Erythroblast (primary cell): ENCODE measurements at regions not wholly inside any gene's neighbourhood (a gene's known extent, or its start where the extent isn't known, plus 50 kb on each side); places are given as distances from the start of the nearest gene placed in this dataset.

Source experiments
- DNase-seq, 2 experiments: peaks; one replicate each; lab custom pipeline; 2025; lab: John Stamatoyannopoulos, UW
- GATA1 ChIP-seq: IDR thresholded peaks from 2 replicates; pipeline ENCODE4 v1.6.1; 2011; ENCODE audit warnings: low read depth, mild to moderate bottlenecking, control low read depth, low read length, moderate library complexity
- POLR2A ChIP-seq: IDR thresholded peaks from 2 replicates; pipeline ENCODE4 v1.6.1; 2011; ENCODE audit warnings: mild to moderate bottlenecking, low read length

DNA sequence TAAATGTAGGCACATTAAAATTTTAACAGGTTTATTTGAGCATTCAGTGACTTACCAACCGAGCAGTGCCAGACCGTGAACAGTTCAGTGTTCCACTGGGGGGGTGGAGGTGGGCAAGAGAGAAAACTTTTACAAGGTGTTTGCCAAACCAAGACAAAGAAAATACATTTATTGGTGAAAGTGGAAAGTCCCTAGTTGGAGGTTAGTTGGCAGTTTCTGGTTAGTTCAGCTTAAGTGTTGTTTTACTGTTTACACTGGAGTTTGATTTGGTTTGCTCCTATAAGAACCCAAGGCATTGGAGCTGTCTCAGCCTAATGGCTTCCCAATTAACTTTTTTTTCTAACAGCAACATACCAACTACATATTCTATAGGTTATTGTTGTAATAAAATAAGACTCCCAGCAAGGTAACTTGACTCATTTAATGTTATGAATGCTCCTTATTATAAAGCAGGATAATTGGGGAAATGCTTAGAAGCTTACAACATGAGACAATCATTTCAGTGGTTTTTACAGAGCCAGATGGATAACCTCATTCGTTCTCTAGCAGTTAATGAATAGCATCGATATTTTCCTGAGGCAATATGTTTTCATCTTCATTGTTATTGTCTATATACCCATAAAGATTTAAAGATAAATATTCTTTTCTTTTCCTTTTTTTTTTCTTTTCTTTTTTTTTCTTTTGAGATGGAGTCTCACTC is 115.8 kb downstream of the ETNK1 start:
- TF ChIP-seq POLR2A (no peak), GATA1 (no peak)
- DNase-seq = no peak

DNA sequence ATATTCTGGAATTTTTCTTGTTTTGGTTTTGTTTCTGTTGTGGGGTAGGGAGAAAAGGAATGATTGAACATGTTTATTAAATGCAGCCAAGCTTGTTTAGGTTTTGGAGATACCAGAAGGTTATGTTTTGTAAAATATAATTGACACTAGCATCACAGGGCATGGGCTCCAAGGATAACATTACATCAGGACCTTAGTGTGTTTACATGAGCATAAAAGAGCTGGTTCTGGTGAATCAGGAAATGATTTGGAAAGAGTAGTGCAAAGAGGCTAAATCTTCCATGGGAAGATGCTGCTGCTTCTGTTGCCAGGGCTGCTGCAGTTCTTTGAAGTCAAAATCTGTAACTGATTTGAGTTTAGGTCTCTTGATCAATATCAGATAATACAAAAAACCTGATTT is 118.7 kb downstream of the ETNK1 start:
- TF ChIP-seq POLR2A = no peak
- no peak for TF ChIP-seq GATA1
- DNase-seq = no peak

DNA sequence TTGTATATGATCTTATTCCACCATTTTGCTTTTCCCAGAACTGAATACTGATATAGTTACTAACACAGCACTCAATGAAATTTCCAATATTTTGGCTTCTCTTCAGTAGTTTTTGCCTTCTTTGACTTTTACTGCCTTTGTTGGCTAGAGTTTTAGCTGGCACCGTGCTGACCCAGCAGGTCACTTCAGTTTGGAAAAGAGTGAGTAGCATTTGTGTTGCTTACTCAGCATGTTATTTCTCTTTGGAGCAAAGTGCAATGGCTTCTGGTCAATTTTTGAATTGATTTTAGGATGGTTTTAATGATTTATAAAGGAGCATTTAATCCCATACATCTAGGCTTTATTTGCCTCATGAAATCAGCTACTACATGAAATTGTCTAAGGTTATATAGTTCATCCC is 119.2 kb downstream of the ETNK1 start:
- no peak for TF ChIP-seq POLR2A
- no peak for TF ChIP-seq GATA1
- DNase-seq = no peak

DNA sequence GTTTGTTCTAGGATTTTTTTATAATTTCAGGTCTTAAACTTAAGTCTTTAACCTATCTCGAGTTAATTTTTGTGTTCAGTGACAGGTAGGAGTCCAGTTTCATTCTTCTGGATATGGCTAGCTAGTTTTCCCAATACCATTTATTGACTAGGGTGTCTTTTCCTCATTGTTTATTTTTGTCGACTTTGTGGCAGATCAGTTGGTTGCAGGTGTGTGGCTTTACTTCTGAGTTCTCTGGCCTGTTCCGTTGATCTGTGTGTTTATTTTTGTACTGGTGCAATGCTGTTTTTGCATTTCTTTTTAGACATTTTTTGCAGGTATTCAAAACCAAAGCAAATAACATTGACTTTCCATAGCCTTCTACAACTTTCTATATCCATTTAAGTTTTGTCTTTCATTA is 121.7 kb downstream of the ETNK1 start:
- TF ChIP-seq POLR2A (no peak), GATA1 (no peak)
- DNase-seq = no peak

DNA sequence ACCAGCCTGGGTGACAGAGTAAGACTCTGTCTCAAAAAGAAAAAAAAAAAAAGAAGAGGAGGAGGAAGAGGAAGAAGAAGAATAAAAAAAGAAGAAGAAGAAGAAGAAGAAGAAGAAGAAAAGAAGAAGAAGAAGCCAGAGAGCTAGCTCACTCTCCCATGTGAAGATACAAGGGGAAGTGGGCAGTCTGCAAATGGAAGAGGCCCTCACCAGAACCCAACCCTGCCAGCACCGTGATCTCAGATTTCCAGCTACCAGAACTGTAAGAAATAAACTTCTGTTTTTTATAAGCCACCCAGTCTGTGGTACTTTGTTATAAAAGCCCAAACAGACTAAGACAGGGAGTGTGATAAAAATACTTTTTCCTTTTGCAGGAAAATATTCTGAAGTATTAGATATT is 130.7 kb downstream of the ETNK1 start:
- TF ChIP-seq GATA1 (no peak), POLR2A (no peak)
- DNase-seq = no peak

DNA sequence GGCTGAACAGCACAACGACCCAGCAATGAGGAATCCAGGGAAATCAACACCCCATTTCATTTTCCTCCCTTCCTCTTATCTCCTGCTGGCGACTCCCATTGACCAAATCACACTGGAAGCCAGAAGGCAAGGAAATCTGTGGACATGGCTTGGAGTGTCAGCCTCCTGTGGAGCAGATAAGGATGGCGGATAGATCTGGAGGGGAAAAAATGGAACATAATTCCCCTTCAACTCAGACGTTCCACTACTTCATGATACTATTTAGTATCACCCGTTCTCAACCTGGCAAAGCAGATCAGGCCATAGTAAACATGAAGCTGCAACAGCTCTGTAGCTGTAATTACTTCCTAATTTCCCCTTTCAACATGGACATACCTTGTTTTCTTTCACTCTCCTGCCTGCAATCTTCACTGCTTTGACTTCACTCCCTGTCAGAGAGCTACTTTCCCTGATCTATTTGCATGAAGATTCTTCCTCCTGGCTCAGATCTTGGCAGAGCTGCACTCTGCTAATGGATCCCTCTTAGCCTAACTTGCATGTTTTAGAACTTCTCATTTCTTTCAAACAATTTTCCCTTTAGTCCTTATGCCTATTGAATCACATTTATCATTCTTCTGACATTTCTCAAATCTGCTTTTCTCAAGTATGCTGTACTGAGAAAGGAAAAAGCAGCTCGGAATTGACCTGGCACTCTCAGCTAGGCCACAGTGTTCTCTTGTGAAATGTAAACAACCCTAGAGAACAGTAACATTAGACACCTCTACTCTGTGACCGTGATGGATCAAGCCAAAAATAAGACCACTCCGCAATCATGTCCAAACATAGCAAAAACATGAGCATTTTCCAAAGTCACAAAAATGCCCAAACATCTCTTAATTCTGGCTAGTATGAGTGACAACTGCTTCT is 135.1 kb downstream of the ETNK1 start:
- DNase-seq = no peak
- TF ChIP-seq POLR2A (no peak), GATA1 (no peak)

DNA sequence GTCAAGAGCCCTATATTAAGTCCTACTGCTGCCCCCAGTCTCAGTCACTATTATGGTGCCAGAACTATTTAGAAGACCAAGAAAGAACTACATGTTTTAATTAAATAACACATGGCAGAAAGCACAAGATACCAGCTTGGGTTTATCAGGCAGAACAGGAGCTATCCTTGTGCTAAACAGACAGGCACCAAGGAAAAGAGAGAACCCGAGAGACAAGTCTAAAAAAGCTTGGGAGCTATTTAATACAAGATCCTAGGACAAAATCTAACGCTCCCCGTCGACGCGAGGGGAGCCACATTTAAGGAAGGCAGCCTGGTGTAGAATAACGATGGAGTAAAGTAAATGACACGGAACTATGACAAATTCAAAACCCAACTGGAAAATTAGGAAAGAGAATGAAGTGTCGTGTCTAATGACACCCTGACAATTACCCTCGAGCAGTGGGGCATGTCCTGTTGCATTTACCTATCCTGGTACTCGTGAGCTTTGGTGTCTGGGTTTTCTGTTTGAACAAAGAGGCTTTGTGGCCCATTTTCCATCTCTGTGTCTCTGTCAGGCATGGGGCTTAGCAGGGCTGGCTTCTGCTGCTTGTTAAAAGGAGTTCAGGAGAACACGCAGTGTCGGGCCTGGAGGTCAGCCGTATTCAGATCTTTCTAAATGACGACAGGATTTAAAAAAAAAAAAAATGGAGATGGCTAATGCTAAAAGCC is 140.6 kb downstream of the ETNK1 start:
- no peak for DNase-seq
- TF ChIP-seq POLR2A (no peak), GATA1 (no peak)

DNA sequence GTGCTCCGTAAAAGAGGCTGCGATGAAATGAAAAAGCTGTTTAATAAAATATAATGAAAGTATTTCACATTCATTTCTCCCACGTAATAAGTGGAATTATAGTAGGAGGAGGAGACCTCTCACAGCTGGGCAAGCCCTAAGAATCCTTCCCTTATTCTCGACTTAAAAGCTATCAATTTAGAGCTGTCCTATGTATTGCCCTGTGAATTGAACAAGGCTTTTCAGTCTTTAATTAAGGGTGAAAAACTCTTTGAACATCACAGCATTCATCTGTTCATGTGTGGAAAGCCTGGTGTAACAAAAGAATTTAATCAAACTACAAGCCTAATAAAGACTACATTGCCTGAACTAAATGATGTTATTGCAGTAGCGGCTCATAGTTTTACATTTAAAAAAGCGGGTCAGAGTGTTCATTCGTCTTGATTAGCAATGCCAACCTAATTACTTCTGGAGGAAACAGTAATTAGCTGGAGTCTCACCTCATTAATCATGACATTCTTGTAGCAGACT is 142.0 kb downstream of the ETNK1 start:
- TF ChIP-seq GATA1 = no peak
- no peak for TF ChIP-seq POLR2A
- DNase-seq = no peak

DNA sequence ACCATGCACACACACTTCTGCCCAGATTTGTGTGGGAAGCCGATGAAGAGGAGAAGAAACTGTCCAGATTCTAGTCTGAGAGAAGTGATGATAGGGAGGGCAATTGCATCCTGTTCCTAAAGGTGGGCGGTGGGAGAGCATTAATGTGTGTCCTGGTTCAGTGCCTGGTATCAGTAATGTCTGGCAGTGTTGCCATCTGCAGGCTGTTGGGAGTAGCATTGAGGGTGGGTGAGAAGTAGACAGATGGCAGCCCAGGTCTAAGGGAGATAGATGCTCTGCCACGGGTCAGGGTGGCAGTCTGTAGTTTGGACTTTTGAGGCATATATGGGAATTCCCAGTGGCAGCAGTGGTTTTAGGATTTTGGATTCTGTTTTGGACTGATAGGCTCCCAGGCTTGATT is 156.4 kb downstream of the ETNK1 start:
- no peak for TF ChIP-seq GATA1
- no peak for TF ChIP-seq POLR2A
- no peak for DNase-seq

DNA sequence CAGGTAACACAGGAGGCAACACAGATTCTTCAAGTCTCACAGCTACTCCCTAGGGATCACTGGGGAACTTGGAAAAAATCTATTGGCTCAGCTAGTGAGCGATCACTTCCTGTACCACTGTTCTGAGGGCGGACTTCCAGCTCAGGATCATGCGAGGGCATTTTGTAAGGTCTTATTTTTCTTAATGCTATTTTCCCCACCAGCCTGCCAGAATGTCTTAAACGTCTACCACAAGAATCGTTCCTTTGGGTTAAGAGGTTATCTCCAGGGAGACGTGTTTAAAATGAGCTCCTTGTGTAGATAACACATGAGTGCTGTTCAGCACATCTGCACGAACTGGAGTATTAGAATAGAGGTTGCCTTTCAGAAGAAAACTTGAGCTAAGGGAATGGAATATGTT is 162.6 kb downstream of the ETNK1 start:
- DNase-seq = no peak
- no peak for TF ChIP-seq POLR2A
- no peak for TF ChIP-seq GATA1

DNA sequence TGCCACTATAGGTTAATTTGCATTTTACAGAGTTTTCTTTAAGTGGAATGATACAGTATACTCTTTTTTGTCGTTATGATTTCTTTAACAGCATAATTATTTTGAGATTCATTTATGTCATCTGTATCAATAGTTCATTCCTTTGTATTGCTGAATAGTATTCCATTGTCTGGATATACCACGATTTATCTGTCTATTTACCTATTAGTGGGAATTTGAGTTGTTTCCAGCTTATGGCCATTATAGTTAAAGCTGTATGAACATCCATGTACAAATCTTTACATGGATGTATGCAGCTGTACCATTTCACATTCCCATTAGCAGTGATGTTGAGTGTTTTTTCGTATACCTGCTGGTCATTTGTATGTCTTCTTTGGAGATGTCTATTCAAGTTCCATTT is 163.9 kb downstream of the ETNK1 start:
- DNase-seq = no peak

DNA sequence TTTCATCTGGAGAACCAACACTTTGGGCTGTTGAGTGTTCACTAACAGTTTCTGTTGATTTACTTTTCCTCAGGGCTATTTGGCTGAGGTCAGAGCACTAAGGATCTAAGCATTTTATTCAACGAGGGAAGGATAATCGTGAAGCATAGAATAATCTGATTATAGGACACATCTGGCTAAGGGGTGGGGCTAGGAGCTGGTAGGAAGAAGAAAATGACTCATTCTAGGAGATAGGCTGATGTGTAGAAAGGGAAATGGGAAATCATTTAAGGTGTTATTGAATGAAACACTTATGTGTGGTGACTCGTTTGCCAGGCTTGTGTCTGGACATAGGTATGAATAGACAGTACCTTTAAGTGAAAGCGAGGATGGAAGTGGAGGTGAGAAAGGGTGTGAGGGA is 167.2 kb downstream of the ETNK1 start:
- TF ChIP-seq POLR2A = no peak
- TF ChIP-seq GATA1 = no peak
- no peak for DNase-seq

More for the DNA sequence above, 163.9 kb downstream of the ETNK1 start:
- TF ChIP-seq GATA1 (no peak), POLR2A (no peak)

DNA sequence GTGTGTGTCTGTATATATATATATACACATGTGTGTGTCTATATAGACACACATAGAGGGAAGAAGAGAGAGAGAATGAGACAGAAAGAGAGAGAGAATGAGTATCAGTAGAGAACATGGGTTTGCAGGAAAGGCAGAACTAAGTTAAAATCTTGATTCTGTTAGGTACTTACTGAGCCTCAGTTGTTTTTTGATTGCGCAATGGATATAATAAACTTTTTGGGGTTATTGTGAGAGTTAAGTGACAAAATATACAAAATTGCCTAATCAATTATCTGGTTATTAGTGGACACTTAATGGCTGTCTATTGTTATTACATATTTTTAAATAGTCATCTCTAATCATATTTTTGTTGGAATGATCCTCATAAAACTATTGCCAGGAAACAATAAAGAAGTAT is 169.0 kb downstream of the ETNK1 start:
- TF ChIP-seq POLR2A = no peak
- TF ChIP-seq GATA1 = no peak
- DNase-seq = no peak

DNA sequence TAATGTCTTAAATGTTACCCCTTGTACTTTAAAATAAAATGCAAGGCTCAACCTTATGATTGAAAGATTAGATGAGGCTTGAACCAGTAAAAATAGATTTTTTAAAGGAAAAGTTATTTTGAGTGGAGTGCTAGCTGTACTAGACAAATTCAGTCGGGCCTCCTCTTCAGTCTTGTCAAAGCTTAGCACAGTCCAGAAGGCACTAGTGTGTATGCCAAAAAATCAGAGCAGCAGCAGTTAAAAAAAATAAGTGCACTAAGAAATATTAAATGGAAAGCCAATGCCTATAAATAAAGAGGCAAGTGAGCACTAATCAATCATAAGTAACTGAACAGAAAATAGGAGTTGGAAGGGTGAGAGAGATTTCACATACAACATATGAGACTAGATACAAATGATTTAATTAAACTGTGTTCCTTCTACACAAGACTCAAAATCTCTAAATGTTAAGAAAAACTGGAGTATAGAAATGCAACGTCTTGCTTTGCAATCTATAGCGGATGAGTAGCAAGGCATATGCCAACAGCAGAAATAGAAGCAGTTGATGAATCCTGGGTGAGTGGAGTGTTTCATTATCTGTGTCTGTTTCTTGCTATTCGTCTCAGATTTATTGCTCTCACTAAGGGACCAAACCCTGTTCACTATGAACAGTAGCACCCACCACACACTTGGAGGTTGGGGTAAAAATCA is 172.1 kb downstream of the ETNK1 start:
- no peak for DNase-seq
- TF ChIP-seq GATA1 (no peak), POLR2A (no peak)
